KMS-11 (cell line): ENCODE measurements at regions not wholly inside any gene's neighbourhood (a gene's known extent, or its start where the extent isn't known, plus 50 kb on each side); places are given as distances from the start of the nearest gene placed in this dataset.

ENCODE experiments used
- H2AFZ ChIP-seq: fragments of 200-600 bp; sonication (generic); 2 replicates; pipeline ENCODE4 v1.6.1; 2016; ENCODE audit warnings: antibody characterized with exemption, mixed run types, low read depth
- H3K27ac ChIP-seq: fragments of 200-600 bp; sonication (generic); 2 replicates; pipeline ENCODE4 v1.6.1; 2016; ENCODE audit warnings: mild to moderate bottlenecking, mixed run types
- H3K27me3 ChIP-seq: fragments of 200-600 bp; sonication (generic); 2 replicates; pipeline ENCODE4 v1.6.1; 2017; ENCODE audit warnings: mild to moderate bottlenecking, low read depth, mixed run types, moderate library complexity; ENCODE audit not compliant: insufficient read depth
- H3K36me3 ChIP-seq: fragments of 200-600 bp; sonication (generic); 2 replicates; pipeline ENCODE4 v1.6.1; 2017; ENCODE audit warnings: mild to moderate bottlenecking, mixed run types; ENCODE audit not compliant: insufficient read depth
- H3K4me1 ChIP-seq: fragments of 200-600 bp; sonication (generic); 2 replicates; pipeline ENCODE4 v1.6.1; 2016; ENCODE audit warnings: mild to moderate bottlenecking, low read depth, mixed run types; ENCODE audit not compliant: poor library complexity, severe bottlenecking
- H3K4me2 ChIP-seq: fragments of 200-600 bp; sonication (generic); 2 replicates; pipeline ENCODE4 v1.7.0; 2016; ENCODE audit warnings: mild to moderate bottlenecking, mixed run types
- H3K4me3 ChIP-seq: fragments of 200-600 bp; sonication (generic); IDR thresholded peaks from 2 replicates; pipeline ENCODE4 v1.6.1; 2017; ENCODE audit warnings: low read depth, low read length, mixed read lengths; ENCODE audit not compliant: insufficient read depth
- H3K79me2 ChIP-seq: fragments of 200-600 bp; sonication (generic); 2 replicates; pipeline ENCODE4 v1.6.1; 2016; ENCODE audit warnings: low read depth, mixed run types; ENCODE audit not compliant: insufficient read depth
- H3K9ac ChIP-seq: fragments of 200-600 bp; sonication (generic); 2 replicates; pipeline ENCODE4 v1.6.1; 2016; ENCODE audit warnings: mild to moderate bottlenecking, mixed run types
- H4K20me1 ChIP-seq: fragments of 200-600 bp; sonication (generic); 2 replicates; pipeline ENCODE4 v1.6.1; 2016; ENCODE audit warnings: mild to moderate bottlenecking, mixed run types; ENCODE audit not compliant: insufficient read depth
- CTCF ChIP-seq: fragments of 200-600 bp; sonication (generic); conservative IDR thresholded peaks from 2 replicates; pipeline ENCODE4 v1.6.1; 2017; ENCODE audit warnings: low read depth, mild to moderate bottlenecking, antibody characterized with exemption, low read length, moderate library complexity, mixed read lengths

GRCh38 chr9:93826905-93827544, 128.1 kb downstream of the BARX1 start:
- no peak overlapping the region for H3K4me3 ChIP-seq
- H3K36me3 ChIP-seq, result no peaks in the 10 kb centered on the region

GRCh38 chr9:93826209-93826608, 128.9 kb downstream of the BARX1 start:
- Histone ChIP-seq H3K27ac (no peak overlapping the region), H3K4me2 (no peak overlapping the region), H4K20me1 (no peaks in the 10 kb centered on the region), H3K79me2 (no peaks in the 10 kb centered on the region), H3K9ac (no peak overlapping the region), H3K36me3 (no peaks in the 10 kb centered on the region), H3K4me1 (no peaks in the 10 kb centered on the region), H3K27me3 (no peaks in the 10 kb centered on the region), H2AFZ (no peak overlapping the region), H3K4me3 (no peak overlapping the region)
- TF ChIP-seq CTCF, result no peak

More at GRCh38 chr9:93826905-93827544, 128.1 kb downstream of the BARX1 start:
- Histone ChIP-seq H3K9ac (no peak overlapping the region), H3K27ac (no peak overlapping the region), H3K27me3 (no peaks in the 10 kb centered on the region), H3K79me2 (no peaks in the 10 kb centered on the region), H3K4me1 (no peaks in the 10 kb centered on the region), H4K20me1 (no peaks in the 10 kb centered on the region), H2AFZ (no peak overlapping the region), H3K4me2 (no peak overlapping the region)
- TF ChIP-seq CTCF, result no peak

GRCh38 chr9:93825348-93826115, 129.6 kb downstream of the BARX1 start:
- Histone ChIP-seq H3K27ac (no peak overlapping the region), H2AFZ (no peak overlapping the region), H3K4me3 (no peak overlapping the region), H3K79me2 (no peaks in the 10 kb centered on the region), H3K9ac (no peak overlapping the region), H4K20me1 (no peaks in the 10 kb centered on the region), H3K4me1 (no peaks in the 10 kb centered on the region), H3K36me3 (no peaks in the 10 kb centered on the region), H3K27me3 (no peaks in the 10 kb centered on the region), H3K4me2 (no peak overlapping the region)
- no peak for TF ChIP-seq CTCF

GRCh38 chr9:93824386-93825294, 130.5 kb downstream of the BARX1 start:
- Histone ChIP-seq H2AFZ (no peak overlapping the region), H3K4me3 (no peak overlapping the region), H3K4me1 (no peaks in the 10 kb centered on the region), H3K9ac (no peak overlapping the region), H3K4me2 (no peak overlapping the region), H3K36me3 (no peaks in the 10 kb centered on the region), H4K20me1 (no peaks in the 10 kb centered on the region), H3K27me3 (no peaks in the 10 kb centered on the region), H3K79me2 (no peaks in the 10 kb centered on the region), H3K27ac (no peak overlapping the region)
- no peak for TF ChIP-seq CTCF
